ENCODE measurements at regions not wholly inside any gene's neighbourhood (a gene's known extent, or its start where the extent isn't known, plus 50 kb on each side); places are given as distances from the start of the nearest gene placed in this dataset.

DNA sequence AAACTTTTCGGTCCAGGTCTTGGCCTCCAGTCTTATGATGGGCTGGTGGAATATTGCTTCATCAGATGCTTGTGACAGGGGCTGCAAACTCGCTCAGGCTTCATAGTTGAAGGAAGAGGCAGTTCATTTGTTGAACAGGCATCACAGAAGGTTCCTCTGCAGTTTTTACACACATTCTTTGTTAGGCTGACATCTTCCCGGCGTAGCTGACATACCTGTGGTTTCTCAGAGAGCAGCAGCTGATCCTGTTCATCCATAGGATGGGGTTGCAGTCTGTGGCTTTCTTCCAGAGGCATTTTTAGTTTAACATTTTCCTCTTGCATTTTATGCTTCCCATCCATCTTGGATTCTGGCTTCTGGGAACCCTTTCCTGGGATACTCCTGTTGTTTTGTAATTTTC lies 1255.2 kb downstream of the EFNA5 start:
- no peaks in the 10 kb centered on the region for H3K27me3 ChIP-seq
- no peaks in the 10 kb centered on the region for H3K4me1 ChIP-seq (ENCODE audit: control insufficient read depth in 1 of 2, insufficient read depth in 1 of 2, low read depth in 1 of 2, low read length in 1 of 2)
- H3K9me3 ChIP-seq = no peaks in the 10 kb centered on the region
- H3K27ac ChIP-seq = no peak overlapping the region
- no peak overlapping the region for H3K4me3 ChIP-seq (ENCODE audit: low read depth in 1 of 2, low read length in 1 of 2)
- TF ChIP-seq, protein P1, sequence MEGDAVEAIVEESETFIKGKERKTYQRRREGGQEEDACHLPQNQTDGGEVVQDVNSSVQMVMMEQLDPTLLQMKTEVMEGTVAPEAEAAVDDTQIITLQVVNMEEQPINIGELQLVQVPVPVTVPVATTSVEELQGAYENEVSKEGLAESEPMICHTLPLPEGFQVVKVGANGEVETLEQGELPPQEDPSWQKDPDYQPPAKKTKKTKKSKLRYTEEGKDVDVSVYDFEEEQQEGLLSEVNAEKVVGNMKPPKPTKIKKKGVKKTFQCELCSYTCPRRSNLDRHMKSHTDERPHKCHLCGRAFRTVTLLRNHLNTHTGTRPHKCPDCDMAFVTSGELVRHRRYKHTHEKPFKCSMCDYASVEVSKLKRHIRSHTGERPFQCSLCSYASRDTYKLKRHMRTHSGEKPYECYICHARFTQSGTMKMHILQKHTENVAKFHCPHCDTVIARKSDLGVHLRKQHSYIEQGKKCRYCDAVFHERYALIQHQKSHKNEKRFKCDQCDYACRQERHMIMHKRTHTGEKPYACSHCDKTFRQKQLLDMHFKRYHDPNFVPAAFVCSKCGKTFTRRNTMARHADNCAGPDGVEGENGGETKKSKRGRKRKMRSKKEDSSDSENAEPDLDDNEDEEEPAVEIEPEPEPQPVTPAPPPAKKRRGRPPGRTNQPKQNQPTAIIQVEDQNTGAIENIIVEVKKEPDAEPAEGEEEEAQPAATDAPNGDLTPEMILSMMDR (IDR thresholded peaks at IDR 0.05) = no peak
- H3K36me3 ChIP-seq = no peaks in the 10 kb centered on the region

DNA sequence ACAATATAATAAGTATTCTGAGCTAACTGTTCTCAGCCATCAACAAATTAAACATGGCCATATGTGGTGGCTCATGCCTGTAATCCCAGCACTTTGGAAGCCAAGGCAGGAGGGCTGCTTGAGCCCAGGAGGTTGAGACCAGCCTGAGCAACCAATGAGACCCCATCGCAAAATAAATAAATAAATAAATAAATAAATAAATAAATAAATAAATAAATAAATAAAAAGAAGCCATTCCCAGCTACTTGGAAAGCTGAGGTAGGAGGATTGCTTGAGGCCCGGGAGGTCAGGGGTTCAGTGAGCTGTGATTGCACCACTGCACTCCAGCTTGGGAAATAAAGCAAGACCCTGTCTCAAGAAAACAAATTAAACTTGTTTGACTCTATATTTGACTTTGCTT lies 1256.4 kb downstream of the EFNA5 start:
- H3K4me3 ChIP-seq (ENCODE audit: low read depth in 1 of 2, low read length in 1 of 2) = no peak overlapping the region
- TF ChIP-seq, protein P1 (IDR thresholded peaks at IDR 0.05) = no peak
- no peaks in the 10 kb centered on the region for H3K4me1 ChIP-seq (ENCODE audit: control insufficient read depth in 1 of 2, insufficient read depth in 1 of 2, low read depth in 1 of 2, low read length in 1 of 2)
- H3K27me3 ChIP-seq = no peaks in the 10 kb centered on the region
- H3K27ac ChIP-seq = no peak overlapping the region
- H3K9me3 ChIP-seq = no peaks in the 10 kb centered on the region
- no peaks in the 10 kb centered on the region for H3K36me3 ChIP-seq

DNA sequence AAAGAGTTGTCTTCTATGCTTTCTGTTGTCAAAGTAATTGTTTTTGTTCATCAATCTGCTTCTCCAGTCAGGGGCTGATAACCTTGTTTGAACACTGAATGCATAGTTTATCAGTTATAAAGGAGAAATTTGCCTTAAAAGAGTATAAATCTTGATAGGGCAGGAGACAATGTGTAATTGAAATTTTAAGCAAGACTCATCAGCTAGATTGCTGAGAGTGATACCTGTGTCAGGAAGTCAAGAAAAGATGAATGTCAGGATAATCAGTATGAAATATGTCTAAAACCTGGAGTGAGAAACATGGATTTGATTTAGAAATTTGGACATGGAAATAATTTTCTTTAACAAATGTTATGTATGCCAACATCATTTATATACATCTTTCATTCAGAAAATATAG lies 1258.1 kb downstream of the EFNA5 start:
- TF ChIP-seq, protein P1 (IDR thresholded peaks at IDR 0.05) = no peak
- no peaks in the 10 kb centered on the region for H3K36me3 ChIP-seq
- no peaks in the 10 kb centered on the region for H3K9me3 ChIP-seq
- H3K4me1 ChIP-seq (ENCODE audit: control insufficient read depth in 1 of 2, insufficient read depth in 1 of 2, low read depth in 1 of 2, low read length in 1 of 2) = no peaks in the 10 kb centered on the region
- H3K27ac ChIP-seq = no peak overlapping the region
- H3K27me3 ChIP-seq = no peaks in the 10 kb centered on the region
- no peak overlapping the region for H3K4me3 ChIP-seq (ENCODE audit: low read depth in 1 of 2, low read length in 1 of 2)

DNA sequence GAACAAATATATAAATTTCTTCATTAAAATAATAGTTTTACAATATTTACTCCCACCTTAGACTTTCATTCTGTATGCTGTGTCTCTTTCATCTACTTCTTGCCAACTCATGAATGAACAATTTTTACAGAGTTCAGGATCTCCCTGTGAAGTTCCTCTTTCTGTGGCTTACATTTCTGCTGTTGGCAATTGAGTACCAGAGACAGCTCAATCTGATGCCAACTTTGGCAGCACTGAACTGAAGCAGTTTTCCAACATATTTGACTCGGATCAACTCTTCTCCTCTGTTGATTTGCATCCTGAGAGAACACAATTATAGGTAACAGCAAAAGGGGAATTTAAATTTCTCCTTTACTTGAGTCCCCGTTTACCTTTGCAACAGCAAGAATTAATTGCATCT lies 1262.2 kb downstream of the EFNA5 start:
- Histone ChIP-seq H3K4me3 (ENCODE audit: low read depth in 1 of 2, low read length in 1 of 2) (no peak overlapping the region), H3K9me3 (no peaks in the 10 kb centered on the region), H3K27me3 (no peaks in the 10 kb centered on the region), H3K36me3 (no peaks in the 10 kb centered on the region), H3K27ac (no peak overlapping the region), H3K4me1 (ENCODE audit: control insufficient read depth in 1 of 2, insufficient read depth in 1 of 2, low read depth in 1 of 2, low read length in 1 of 2) (no peaks in the 10 kb centered on the region)
- TF ChIP-seq, protein P1 (IDR thresholded peaks at IDR 0.05) = no peak

DNA sequence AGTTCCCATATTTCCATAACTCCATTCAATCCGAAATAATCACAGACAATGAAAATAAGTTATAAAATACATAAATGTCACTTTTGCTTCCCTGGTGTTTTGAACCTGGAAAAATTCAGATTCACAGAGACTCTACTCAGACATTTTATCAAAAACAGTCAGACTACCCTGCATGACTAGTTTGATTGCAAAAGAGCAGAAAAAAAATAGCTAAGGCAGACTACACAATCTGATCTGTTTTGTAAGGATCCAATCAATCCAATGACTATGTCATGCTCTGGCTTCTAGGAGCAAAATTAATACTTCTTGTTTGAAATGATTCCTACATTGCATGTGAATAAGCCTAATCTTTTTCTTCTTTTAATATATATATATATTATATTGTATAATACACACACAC lies 1262.6 kb downstream of the EFNA5 start:
- no peak overlapping the region for H3K27ac ChIP-seq
- H3K9me3 ChIP-seq = no peaks in the 10 kb centered on the region
- H3K36me3 ChIP-seq = no peaks in the 10 kb centered on the region
- no peaks in the 10 kb centered on the region for H3K27me3 ChIP-seq
- TF ChIP-seq, protein P1 (IDR thresholded peaks at IDR 0.05) = no peak
- no peaks in the 10 kb centered on the region for H3K4me1 ChIP-seq (ENCODE audit: control insufficient read depth in 1 of 2, insufficient read depth in 1 of 2, low read depth in 1 of 2, low read length in 1 of 2)
- no peak overlapping the region for H3K4me3 ChIP-seq (ENCODE audit: low read depth in 1 of 2, low read length in 1 of 2)

DNA sequence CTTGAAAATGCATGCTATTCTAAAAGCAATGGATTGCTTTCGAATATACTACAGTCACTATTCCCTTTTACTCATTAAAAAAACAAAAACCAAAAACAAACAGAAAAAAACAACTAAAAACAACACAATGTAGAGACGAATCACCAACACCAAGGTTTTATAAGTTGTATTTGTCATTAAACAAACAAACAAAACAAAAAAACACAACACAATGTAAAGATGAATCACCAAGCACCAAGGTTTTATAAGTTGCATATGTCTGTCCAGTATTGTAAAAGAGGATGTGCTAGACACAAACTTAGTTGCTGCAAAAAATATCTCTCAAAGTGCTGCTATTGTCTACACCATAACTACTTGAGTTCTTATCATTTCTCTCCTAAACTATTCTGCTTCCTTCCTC lies 1269.2 kb downstream of the EFNA5 start:
- no peaks in the 10 kb centered on the region for H3K27me3 ChIP-seq
- H3K36me3 ChIP-seq = no peaks in the 10 kb centered on the region
- TF ChIP-seq, protein P1 (IDR thresholded peaks at IDR 0.05) = no peak
- H3K27ac ChIP-seq = no peak overlapping the region
- H3K4me3 ChIP-seq (ENCODE audit: low read depth in 1 of 2, low read length in 1 of 2) = no peak overlapping the region
- no peaks in the 10 kb centered on the region for H3K4me1 ChIP-seq (ENCODE audit: control insufficient read depth in 1 of 2, insufficient read depth in 1 of 2, low read depth in 1 of 2, low read length in 1 of 2)
- H3K9me3 ChIP-seq = no peaks in the 10 kb centered on the region

All from neutrophil (primary cell).